H1 (cell line): ENCODE measurements at regions not wholly inside any gene's neighbourhood (a gene's known extent, or its start where the extent isn't known, plus 50 kb on each side); places are given as distances from the start of the nearest gene placed in this dataset.

Source experiments
- KDM4A ChIP-seq: IDR thresholded peaks from one replicate; pipeline ENCODE4 v1.7.1; 2012; ENCODE audit warnings: low read depth, mild to moderate bottlenecking, moderate library complexity, low read length, inconsistent platforms; ENCODE audit not compliant: severe bottlenecking
- SAP30 ChIP-seq: fragments of 300-600 bp; sonication (generic); IDR thresholded peaks from 2 replicates; pipeline ENCODE4 v1.7.1; 2012; ENCODE audit warnings: low read length, moderate library complexity, mild to moderate bottlenecking, inconsistent platforms; ENCODE audit not compliant: insufficient read depth, insufficient replicate concordance
- TF ChIP-seq, protein P1 (sequence below): fragments of 300-600 bp; sonication (generic); IDR thresholded peaks from 2 replicates; pipeline ENCODE4 v1.7.1; 2012; ENCODE audit warnings: low read length, moderate library complexity, mild to moderate bottlenecking, inconsistent platforms; ENCODE audit not compliant: insufficient replicate concordance

DNA sequence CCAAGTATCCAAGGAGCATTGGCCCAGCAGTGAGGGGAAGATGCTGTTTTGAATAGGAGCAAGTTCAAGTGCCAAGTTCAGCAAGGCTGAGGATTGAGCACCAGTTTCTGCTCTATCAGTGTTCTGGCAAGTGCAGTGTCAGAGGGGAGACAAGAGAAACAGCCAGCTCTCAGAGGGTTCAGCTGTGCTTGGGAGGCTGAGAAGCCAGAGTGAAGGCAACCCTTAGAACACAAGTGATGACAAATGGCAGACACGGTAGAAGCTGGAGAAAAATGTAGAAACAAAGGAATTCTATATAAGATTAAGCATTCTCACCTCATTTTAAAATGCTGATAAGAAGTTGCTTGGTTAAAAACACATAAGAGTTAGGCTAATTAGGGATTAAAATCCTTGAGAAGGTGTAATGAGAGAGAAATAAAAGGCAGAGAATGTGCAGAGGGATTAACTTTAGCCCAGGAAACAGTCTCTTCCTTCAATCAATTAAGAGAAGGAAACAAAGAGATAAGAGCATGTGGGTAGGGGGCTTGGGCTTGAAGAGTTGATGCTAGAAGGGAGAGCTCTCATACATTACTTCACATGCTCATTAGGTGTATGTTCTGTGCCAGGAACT lies 475.4 kb downstream of the AJAP1 start (continued):
- TF ChIP-seq, protein P1, sequence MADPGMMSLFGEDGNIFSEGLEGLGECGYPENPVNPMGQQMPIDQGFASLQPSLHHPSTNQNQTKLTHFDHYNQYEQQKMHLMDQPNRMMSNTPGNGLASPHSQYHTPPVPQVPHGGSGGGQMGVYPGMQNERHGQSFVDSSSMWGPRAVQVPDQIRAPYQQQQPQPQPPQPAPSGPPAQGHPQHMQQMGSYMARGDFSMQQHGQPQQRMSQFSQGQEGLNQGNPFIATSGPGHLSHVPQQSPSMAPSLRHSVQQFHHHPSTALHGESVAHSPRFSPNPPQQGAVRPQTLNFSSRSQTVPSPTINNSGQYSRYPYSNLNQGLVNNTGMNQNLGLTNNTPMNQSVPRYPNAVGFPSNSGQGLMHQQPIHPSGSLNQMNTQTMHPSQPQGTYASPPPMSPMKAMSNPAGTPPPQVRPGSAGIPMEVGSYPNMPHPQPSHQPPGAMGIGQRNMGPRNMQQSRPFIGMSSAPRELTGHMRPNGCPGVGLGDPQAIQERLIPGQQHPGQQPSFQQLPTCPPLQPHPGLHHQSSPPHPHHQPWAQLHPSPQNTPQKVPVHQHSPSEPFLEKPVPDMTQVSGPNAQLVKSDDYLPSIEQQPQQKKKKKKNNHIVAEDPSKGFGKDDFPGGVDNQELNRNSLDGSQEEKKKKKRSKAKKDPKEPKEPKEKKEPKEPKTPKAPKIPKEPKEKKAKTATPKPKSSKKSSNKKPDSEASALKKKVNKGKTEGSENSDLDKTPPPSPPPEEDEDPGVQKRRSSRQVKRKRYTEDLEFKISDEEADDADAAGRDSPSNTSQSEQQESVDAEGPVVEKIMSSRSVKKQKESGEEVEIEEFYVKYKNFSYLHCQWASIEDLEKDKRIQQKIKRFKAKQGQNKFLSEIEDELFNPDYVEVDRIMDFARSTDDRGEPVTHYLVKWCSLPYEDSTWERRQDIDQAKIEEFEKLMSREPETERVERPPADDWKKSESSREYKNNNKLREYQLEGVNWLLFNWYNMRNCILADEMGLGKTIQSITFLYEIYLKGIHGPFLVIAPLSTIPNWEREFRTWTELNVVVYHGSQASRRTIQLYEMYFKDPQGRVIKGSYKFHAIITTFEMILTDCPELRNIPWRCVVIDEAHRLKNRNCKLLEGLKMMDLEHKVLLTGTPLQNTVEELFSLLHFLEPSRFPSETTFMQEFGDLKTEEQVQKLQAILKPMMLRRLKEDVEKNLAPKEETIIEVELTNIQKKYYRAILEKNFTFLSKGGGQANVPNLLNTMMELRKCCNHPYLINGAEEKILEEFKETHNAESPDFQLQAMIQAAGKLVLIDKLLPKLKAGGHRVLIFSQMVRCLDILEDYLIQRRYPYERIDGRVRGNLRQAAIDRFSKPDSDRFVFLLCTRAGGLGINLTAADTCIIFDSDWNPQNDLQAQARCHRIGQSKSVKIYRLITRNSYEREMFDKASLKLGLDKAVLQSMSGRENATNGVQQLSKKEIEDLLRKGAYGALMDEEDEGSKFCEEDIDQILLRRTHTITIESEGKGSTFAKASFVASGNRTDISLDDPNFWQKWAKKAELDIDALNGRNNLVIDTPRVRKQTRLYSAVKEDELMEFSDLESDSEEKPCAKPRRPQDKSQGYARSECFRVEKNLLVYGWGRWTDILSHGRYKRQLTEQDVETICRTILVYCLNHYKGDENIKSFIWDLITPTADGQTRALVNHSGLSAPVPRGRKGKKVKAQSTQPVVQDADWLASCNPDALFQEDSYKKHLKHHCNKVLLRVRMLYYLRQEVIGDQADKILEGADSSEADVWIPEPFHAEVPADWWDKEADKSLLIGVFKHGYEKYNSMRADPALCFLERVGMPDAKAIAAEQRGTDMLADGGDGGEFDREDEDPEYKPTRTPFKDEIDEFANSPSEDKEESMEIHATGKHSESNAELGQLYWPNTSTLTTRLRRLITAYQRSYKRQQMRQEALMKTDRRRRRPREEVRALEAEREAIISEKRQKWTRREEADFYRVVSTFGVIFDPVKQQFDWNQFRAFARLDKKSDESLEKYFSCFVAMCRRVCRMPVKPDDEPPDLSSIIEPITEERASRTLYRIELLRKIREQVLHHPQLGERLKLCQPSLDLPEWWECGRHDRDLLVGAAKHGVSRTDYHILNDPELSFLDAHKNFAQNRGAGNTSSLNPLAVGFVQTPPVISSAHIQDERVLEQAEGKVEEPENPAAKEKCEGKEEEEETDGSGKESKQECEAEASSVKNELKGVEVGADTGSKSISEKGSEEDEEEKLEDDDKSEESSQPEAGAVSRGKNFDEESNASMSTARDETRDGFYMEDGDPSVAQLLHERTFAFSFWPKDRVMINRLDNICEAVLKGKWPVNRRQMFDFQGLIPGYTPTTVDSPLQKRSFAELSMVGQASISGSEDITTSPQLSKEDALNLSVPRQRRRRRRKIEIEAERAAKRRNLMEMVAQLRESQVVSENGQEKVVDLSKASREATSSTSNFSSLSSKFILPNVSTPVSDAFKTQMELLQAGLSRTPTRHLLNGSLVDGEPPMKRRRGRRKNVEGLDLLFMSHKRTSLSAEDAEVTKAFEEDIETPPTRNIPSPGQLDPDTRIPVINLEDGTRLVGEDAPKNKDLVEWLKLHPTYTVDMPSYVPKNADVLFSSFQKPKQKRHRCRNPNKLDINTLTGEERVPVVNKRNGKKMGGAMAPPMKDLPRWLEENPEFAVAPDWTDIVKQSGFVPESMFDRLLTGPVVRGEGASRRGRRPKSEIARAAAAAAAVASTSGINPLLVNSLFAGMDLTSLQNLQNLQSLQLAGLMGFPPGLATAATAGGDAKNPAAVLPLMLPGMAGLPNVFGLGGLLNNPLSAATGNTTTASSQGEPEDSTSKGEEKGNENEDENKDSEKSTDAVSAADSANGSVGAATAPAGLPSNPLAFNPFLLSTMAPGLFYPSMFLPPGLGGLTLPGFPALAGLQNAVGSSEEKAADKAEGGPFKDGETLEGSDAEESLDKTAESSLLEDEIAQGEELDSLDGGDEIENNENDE = no peak
- TF ChIP-seq SAP30 = no peak
- no peak for TF ChIP-seq KDM4A
